ENCODE measurements at regions not wholly inside any gene's neighbourhood (a gene's known extent, or its start where the extent isn't known, plus 50 kb on each side); places are given as distances from the start of the nearest gene placed in this dataset.

DNA sequence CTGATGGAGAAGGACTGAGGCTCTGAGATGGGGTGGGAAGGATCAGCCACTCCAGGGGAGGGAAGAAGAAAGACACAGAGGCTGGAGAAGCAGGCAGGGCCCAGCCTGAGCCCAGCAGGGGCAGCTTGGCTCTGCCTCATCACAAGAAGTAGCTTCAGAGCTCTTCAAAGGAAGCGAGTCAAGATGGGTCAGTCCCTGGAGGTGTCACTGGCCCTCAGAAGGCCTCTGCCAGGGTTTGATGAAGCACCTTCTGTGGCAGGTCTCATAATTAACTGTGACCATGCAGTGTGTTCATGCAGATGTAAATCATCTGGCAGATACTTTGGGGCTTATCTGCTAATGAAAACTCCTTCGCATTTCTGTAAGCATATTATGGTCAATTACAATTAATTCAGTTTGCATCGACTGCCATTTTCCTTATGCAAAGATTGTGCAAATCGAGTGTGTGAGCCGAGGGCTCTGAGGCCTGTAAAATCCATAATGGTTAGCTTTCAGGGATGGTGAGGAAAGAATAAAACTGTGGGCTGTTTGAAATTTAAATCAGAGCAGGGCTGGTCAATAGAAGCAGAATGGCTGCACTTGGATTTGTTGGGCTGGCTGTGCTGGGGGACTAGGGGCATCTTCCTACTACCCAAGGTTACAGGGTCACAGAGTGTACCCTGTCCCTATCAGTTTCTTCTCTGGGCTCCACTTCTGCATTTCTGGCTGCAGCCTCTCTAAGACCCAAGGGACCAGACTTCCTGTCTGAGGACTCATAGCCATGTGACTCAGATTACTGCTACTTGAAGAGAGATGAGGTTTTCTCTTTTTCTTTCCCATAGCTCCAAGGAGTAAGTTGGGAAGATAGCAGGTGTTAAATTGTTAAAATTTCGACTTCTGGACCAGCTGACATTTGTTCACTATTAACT, 376.6 kb downstream of the DHX35 start:
- ChIA-PET CTCF (no interaction called here), POLR2A (no interaction called here)

DNA sequence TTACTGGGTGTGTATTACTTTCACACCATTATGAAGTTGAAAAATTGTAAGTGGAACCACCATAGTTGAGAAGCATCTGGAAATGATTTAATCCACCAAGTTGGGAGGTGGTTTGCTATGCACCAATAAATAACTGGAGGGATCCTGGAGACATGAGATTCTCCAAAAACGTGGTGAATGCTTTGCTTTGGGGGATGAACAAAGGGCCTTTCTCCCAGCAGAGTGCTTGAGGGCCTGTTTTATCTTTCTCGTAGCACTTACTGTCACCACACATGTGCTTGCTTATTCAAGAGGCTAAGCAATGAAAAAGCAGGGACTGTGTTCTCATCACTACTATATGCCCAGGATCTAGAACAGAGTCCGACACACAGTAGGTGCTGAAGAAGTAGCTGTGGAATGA, 371.1 kb downstream of the DHX35 start:
- ChIA-PET POLR2A (no interaction called here), CTCF (no interaction called here)

DNA sequence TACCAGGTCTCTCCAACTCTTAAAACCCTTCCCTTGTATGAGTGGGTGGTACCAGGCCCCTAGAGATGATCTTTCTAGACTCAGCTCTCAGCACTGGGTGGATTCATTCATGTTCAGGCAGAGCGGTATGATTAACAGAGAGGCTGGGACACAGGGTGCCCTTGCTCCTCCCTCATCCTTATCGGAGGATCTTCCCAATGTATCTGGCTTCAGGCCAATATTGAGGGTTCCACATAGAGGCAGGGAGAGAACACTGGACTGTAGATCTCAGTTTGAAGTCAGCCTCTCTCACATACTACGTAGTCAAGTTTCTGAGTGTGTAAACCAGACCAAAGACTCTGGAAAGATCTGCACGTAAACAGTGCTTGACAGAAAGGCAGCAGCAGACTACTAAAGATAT, 366.2 kb downstream of the DHX35 start:
- ChIA-PET POLR2A (no interaction called here), CTCF (no interaction called here)

DNA sequence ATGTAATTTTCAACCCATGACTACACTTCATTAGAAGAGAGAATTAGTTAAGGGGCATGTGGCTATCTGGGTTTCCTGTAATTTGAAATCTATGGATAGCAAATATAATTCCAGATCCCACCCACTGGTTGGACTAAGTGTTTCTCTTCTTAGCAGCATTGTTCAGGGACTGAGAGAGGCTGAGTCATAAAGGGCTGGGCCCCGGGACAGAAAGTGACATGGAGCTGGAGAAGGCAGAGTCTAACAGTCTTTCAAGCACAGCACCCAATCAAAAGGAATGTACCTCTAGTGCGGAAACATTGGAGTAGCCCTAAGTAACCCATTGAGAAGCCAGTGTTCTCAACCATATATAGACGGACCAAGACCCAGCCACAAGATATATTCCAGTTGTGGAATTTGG, 363.9 kb downstream of the DHX35 start:
- ChIA-PET CTCF (no interaction called here), POLR2A (no interaction called here)

DNA sequence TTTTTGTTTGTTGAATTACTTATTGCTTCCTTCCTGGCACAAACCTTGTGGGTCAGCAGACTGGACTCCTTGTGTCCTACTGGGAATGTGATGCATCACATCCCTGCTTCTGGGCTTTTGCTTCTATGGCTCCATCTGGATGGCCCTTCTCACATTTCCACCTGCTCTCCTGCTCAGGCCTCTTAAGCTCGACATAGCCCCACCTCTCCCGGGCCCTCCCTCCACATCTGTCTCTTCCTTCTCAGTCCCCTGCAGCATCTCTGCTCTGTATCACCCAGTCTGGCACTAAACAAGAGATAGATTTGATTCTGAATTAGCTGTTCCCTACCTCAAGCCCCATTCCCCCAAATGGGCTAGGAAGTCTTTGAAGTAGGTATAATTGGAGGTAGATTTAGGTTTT, 356.8 kb downstream of the DHX35 start:
- POLR2A ChIA-PET: no interaction called here
- CTCF ChIA-PET: no interaction called here

DNA sequence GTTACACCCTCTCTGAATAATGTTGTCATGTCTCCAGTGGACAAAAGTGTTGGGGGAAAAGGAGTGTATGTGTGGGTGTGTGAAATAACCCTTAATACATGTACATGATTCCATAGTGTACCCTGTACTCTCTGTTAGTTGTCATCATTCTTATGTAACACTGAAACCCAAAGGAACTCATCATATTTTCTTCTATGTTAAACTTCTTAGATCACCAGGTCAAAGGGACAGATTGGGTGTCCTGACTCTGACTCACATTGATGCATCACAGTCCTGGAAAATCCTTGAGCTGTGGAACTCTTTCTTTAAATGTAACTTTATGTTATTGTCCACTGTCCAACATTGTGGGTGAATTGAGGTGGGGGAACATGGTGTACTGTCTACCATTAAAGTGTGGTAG, 350.5 kb downstream of the DHX35 start:
- CTCF ChIA-PET: no interaction called here
- POLR2A ChIA-PET: no interaction called here

DNA sequence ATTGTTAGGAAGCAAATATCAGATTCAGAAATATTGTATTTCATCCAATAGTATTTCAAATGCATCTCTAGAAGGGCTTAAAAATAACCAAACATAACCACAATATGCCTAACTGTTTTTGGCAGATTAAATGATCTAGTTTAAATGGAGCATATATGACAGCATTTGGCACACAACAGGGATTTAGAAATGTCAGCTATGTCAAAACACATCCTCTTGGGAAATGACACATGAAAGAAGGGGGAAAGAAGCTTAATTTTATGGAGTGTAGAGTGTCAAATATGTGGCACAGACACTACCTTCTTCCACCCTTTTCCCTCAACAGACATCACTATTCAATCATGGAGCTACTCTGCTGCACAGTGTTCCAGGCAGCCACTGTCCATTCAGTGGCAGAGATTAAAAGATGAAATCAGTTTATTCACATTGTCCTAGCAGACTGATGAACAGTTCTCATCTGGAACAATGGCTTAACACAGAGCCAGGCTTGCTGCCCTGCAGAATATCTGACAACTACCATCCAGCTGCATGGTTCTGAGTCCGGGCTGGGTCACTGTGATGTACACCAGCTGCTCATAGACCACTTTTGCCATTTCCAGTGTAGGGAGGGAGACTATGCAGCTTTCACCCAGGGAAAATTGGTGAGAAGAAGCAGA, 349.8 kb downstream of the DHX35 start:
- CTCF ChIA-PET: no interaction called here

DNA sequence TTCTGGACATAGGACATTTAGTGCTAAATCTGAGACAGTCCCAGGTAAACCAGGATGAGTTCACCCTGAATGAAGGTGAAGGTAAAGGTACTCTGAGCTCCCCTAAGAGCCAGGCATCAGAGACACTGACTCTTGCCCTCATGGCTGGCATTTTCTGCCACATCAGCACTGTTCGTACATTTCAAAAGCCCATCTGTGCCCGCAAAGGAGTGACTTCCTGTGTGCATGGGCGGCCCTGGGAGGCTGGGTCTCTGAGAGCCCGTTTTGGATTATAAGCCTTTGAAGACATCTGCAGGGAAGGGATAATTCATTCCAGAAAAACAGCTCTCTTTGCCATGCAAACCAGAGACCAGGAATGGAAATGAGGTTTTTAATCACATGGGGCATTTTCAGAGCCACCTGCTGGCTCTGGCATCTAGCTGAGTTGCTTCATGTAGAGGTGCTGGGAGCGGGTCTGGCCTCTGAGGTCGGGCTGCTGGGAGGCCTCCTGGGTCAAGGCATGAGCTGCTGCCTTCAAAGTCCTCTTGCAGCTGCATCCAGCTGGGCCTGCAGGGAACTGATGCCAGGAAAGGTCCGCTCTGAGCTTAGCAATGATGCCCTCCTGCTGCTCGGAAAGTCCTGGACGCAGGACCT, 348.3 kb downstream of the DHX35 start:
- POLR2A ChIA-PET: no interaction called here
- CTCF ChIA-PET: no interaction called here

More for the DNA sequence above, 349.8 kb downstream of the DHX35 start:
- POLR2A ChIA-PET: no interaction called here

DNA sequence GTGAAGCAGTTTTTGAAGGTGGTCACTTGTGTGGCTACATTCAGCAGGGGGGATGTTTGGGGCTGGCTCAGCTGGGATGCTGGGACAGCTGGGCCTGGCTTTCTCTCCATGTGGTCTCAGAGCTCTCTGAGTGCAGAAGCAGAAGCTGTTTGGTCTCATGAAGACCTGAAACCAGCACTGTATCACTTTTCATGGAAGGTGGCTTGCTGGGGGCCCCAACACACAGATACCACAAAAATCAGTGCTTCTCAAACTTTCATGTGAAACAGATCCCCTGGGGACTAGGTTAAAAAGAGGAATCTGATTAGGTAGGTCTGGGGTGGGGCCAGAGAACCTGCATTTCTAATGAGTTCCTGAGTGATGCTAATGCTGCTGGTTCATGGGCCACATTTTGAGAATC, 347.3 kb downstream of the DHX35 start:
- ChIA-PET CTCF (no interaction called here), POLR2A (no interaction called here)

DNA sequence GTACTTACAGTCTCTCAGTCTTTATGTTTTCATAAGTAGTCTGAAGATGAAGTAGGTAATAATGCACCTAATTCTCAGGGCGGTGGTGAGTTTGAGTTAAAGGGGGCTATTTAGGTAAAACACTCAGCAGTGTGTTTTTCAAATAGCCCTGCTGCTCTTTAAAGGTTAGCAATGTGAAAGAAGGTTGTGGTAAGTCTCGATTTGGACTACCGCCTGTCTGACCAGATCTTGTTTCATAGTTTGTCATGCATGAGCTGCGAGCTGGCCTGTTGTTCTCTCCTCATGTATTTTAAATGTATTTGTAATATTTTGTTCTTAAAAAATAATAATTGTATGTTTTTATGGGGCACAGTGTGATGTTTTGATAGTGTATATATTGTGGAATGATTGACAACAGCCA, 340.2 kb downstream of the DHX35 start:
- ChIA-PET POLR2A (no interaction called here), CTCF (no interaction called here)

DNA sequence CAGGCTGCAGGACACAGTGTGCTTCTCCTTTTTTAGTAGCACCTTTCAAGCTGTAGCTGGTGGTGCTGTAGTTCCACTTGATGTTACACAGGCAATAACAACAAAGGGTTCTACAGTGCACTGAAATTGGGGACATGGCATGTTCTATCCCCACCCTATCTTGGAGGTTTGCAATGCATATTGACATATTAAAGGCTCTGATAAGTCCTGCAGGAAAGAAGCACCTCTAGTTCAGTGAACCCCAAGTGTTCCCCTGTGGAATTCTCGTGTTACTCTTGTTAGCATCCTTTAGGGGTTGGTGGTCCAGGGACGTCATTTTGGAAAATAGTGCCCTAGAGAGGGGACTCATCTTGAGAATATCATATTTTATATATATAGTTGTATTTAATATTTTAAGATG, 337.6 kb downstream of the DHX35 start:
- CTCF ChIA-PET: no interaction called here
- POLR2A ChIA-PET: no interaction called here

DNA sequence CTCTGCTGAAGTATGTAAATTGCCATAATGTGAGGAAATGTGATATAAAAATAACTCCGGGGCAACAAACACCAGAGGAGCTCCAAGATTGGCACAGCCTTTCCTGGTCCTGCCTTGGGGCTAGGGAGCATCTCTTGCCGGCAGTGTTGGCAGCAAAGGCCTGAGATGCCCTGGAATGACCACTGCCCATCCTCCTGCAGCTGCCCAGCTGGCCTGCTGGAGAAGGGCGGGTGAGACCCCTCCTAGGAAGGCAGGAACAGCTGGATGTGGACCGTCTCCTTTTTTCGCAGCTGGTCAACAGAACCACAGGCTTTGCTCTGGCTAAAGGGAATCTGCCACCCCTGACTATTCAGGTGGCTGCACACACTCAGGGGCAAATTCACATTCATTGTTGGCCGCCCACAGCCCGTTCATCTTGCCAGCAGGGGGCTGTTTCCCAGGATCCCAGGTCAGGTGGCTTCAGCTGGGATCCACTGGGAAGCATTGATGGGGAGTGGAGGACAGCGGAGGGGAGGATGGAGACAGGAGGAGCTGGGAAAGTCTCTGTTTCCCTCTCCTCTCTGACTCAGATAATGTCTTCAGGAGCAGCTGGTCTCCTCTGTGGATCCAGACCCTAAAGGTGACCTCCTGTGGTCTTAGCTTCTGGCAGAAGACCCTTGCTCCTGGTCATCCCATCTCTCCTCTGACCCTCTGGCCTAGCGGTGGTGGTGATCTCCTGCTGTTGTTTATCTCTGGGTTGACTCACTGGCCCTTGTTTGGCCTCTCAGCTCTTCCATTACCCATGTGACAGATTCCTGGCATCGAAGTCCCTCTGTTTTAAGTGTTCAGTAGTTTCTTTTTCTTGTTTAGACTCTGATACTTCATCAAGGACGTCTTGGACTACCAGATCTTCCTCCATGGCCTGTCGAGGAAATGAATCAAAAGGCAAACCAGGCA, 336.7 kb downstream of the DHX35 start:
- ChIA-PET POLR2A (no interaction called here), CTCF (no interaction called here)

DNA sequence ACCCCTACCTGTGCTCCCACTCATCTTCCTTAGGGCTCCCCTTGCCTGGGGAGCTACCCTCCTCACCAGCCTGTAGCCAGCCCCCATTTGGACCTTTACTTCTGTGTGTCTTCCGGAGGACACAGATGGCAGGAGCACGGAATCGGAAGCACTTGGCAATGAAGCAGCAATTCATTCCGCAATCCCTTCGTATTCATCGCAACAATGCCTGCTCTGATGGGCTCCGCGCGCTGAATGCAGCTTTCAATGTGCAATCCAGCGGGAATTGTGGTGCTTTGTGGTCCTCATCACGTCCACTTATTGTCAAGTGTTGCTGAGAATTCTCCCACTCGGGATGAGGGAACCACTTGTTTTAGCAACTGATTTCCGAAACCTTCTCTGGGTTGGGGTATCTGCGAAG, 336.0 kb downstream of the DHX35 start:
- CTCF ChIA-PET: no interaction called here

DNA sequence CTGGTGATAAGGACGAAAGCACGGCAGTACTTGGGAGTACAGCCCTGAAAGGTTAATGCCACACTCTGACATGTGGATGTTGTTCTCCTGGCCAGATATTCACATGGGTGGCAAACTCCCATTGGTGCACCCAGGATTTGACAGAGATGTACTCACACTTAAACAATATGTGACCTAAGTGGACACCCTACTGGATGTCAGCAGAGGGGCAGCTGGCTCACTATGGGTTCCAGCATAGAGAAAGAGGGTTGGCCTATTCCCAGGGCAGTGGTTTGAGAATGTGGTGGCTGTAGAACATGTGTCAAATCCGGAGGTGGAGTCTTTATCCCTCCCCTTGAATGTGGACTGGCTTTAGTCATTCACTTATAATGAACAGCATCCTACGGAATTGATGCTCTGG, 333.2 kb downstream of the DHX35 start:
- ChIA-PET CTCF (no interaction called here), POLR2A (no interaction called here)

More for the DNA sequence above, 336.0 kb downstream of the DHX35 start:
- POLR2A ChIA-PET: no interaction called here

DNA sequence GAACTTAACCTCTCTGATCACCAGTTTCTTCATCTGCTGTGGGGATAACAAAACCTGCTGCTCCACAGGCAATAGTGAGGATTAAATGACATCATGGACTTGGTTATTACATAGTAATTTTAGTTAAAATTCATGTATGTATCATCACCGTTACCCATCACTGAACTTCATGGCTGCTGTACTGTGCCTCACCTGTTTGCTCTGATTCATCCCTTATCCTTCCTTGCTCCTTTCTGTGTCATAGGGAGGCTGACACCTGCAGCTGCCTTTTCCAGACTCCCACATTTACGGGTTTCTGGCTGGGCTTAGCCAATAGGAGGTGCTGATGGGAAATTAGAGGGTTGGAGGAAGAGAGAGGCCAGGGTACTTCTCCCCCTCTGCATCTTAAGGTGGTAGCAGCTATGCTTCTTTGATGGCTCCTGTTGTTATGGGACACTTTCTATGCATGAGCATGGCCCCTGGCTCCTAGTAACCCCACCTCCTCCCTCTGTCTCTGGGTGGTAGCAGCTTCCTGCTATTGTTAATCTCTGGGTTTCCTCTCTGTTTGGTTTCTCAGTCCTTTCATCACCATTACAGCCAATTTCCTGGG, 332.1 kb downstream of the DHX35 start:
- POLR2A ChIA-PET: no interaction called here
- CTCF ChIA-PET: no interaction called here

DNA sequence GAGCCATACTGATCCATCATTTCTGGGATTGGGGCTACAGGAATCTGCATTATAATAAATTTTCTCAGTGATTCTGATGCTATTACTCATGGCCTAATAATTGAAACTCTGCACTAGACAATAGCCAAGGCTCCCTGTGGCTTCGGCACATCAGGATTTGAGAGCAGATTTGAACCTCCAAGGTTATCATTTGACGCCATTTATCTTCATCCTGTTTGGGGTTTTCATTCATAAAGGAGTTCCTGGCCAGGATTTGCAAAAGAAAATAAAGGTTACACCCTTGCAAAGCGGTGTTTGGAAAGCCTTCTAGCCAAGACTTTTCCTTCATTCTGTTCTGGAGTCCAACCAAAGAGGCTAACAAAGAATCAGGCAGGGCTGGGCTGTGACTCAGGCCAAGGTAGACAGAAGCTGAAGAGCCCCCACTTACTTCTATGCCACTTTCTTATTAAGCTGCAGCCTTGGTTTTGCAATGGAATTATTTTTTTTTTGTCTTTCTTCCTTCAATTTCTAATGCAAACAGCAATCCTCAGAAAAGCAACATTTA, 330.1 kb downstream of the DHX35 start:
- CTCF ChIA-PET: no interaction called here

DNA sequence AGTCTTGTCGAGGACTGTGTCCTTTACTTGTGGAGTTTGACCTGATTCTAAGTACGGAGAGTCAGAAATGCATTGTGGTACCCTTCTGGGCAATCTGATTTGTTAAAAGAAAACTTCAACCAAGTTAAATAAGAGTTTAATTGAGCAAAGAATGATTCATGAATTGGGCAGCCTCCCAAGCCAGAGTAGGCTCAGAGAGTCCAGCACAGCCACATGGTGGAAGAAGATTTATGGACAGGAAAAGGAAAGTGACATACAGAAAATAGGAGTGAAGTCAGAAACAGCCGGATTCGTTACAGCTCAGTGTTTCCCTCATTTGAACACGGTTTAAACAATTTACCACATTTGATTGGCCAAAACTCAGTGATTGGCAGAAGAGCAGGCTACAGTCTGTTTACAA, 329.2 kb downstream of the DHX35 start:
- ChIA-PET POLR2A (no interaction called here), CTCF (no interaction called here)

More for the DNA sequence above, 330.1 kb downstream of the DHX35 start:
- POLR2A ChIA-PET: no interaction called here

DNA sequence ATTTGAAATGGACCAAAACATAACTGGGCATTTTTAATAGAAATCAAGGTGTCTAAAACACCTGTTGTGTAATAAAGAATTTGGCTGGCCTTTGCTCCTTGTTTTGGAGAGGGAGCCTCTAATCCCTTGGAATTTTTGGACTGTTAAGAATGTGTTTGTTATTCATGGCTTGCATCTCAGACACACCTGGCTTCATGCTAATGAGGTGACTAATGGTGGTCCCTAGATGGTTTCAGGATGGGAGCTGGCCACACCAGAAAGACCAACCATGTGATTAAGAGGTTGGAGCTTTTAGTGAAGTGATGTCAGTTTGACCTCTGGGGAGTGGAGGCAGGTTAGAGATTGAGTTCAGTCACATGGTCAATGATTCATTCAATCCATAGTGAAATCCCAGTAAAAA, 328.4 kb downstream of the DHX35 start:
- POLR2A ChIA-PET: no interaction called here
- CTCF ChIA-PET: no interaction called here

DNA sequence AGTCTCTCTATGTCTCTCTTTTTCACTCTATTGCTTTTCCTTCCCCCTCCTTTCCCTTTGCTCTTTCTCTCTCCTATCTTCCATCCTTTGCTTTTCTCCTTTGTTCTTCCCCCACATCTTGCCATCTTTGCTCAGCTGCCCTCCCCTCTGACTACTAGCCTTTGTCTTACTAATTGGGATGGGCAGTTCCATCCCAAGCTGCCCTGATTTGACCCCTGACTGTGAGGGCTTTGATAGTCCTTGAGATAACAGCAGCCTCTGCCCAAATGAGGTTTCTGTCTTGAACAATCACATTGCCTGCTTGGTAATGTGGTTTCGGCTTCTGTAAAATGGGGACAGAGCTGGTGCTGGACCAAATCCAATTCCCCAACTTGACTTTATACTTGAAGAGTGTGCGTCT, 327.7 kb downstream of the DHX35 start:
- ChIA-PET CTCF (no interaction called here), POLR2A (no interaction called here)

DNA sequence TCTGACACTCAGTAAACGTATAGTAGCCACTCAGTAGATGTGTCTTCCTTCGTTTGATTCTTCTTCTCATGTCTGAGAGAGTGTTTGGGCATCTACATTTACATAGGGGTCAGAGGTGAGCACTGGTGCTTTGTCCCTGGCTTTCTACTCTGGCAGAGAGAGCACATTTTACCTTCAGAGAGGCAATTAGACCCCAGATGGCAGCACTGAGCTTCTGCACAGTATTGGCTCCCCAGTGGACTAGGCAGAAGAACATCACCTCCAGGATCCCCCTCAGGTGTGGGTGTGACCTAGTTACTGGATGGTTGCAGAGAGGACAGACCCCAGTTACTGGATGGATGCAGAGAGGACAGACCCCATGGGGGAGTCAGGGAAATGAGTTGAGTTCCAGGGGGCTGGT, 327.2 kb downstream of the DHX35 start:
- ChIA-PET CTCF (interaction anchor here (0.6 kb wide), 1 partner anchor 248 kb away, joined by 3 read pairs; no protein-coding TSS in a partner anchor), POLR2A (no interaction called here)
